GM21367 (cell line): ENCODE measurements at regions not wholly inside any gene's neighbourhood (a gene's known extent, or its start where the extent isn't known, plus 50 kb on each side); places are given as distances from the start of the nearest gene placed in this dataset.

Experiments
- ATAC-seq: cut with Tn5 transposase; IDR thresholded peaks from one replicate; pipeline ENCODE4 v1.9.1; 2021; ENCODE audit not compliant: unreplicated experiment

DNA sequence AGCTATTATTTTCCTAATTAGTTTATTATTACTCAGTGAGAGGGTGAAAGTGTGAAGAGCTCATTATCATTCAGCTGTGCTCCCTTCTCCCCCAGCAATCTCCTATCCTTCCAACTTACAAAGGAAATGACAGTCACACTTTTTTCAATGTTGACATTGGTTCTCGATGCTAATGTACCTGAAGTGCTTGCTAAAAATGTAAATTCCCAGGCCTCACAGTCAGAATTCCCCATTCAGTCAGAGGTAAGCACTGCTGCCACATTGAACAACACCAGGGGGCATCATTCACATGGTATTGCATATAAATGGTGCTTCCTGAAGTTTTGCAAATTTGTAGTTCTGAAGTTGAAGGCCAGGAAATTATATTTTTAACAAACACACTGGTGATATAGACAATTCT is 132.7 kb upstream of the FOXD3 start:
- no peak for ATAC-seq

DNA sequence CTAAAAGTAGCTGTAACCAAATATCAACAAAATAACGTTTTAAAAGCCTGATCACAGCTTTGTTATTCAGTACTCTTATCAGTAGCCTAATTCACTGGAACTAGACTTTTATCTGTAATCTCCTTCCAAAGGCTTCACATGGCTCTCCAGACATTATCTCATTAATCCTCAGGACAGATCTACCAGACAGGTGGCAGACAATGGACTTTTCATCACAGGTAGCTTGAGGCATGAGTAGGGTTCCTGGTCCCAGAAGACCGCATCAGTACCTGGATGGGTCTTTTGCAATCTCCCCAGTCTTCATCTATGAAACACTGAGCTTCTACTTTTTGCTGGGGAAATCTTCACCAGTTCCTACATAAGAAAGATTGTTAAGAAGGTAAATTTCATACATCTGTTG is 132.2 kb upstream of the FOXD3 start:
- ATAC-seq = no peak

DNA sequence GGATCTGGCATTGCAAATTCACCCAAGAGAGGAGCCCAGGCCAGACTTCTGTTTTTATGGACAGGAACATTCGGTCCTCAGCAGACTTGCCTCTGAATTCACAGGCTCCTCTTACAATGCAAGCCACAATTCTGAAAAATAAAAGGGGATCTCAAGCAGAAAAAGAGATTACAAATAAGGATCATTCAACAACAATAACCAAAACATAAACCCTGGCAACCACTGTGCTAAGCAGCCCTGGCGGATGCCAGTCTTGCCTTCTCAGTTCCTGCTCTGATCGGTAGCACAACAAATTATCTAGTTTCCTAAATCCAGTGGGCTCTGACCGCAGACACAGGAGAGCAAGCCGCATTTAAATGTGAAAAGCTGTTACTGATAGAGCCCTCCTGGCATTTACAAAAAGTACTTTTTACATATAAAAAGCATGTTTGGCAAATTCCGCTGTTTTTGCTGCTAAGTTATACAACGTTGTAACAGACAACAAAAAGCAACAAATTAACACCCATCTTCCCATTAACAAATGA is 123.4 kb upstream of the FOXD3 start:
- ATAC-seq = no peak

DNA sequence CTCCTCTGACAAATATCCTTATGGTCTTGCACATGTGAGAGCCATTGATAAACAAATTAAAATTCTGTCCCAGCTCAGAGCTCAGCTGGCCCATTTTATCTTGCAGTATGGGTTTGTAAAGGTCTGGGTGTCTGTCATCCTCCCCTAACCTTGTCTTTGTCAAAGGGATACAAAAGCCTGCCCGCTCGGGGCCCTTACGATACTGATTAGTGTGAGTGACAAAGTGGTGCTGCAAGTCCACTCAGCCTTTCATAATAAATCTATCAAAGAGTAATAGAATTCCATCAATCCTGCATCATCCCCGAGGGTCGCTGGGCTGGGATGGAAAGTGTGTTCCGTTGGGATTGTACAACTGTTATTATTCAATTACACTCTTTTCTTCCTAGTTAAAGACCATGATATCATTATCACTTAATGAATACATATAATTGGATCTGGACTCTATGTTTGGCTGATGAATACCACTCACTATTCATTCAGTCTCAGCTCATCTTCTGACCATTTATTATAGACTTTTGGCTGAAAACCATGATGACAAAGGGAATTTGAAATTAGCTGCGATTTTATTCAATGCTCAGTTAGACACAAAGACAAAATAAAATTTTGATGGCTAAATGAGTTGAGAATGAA is 122.5 kb upstream of the FOXD3 start:
- ATAC-seq = no peak

DNA sequence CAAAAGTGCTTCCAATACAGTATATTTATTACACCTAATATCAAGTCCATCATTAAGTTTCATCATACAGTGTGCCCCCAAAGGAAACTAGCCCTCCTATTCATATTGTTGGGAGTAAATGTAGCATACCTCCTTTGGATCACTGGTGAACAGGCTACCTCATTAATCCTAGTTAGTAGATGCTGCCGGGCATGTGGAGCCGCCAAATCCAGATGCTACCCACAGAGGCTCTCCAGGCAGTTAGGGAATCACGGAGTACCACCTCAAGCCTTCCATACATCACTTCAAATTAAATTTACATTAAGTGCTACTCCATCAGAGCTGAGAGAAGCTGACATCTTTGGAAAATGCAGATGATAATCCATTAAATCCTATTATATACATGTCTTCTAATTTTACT is 121.7 kb upstream of the FOXD3 start:
- no peak for ATAC-seq

DNA sequence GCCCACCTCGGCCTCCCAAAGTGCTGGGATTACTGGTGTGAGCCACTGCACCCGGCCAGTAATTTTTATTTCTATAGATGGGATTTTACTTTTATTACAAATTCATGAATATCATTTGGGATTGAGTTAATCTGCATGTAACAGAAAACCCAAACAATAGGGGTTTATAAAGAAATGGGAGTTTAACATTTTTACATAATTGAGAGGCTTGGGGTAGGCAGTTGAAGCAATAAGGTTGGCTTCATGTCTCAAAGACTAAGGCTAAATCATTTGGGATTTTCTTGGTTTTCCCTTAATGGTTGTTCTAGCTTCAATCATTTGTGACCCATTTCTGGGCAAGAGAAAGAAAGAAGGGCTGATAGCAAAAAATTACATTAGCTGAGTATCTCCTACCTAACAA is 118.7 kb upstream of the FOXD3 start:
- ATAC-seq = no peak

DNA sequence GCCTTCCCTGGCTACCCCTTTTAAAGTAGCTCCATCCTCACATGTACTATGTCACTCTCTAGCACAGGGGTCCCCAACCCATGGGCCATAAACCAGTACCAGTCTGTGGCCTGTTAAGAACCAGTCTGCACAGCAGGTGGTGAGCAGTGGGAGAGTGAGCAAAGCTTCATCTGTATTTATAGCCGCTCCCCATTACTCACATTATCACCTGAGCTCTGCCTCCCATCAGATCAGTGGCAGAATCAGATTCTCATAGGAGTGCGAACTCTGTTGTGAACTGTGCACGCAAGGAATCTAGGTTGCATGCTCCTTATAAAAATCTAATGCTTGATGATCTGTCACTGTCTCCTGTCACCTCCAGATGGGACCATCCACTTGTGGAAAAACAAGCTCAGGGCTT is 116.6 kb upstream of the FOXD3 start:
- ATAC-seq = no peak

DNA sequence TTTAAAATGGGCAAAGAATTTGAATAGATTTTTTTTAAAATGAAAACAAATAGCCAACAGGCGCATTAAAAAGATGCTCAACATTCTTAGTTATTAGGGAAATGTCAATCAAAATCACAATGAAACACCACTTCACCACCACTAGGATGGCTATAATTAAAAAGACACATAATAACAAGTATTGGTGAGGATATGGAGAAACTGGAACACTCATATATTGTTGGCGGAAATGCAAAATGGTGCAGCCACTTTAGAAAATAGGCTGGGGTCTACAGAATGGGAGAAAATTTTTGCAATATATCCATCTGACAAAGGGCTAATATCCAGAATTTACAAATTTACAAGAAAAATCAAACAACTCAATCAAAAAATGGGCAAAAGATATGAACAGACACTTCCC is 107.8 kb upstream of the FOXD3 start:
- no peak for ATAC-seq

DNA sequence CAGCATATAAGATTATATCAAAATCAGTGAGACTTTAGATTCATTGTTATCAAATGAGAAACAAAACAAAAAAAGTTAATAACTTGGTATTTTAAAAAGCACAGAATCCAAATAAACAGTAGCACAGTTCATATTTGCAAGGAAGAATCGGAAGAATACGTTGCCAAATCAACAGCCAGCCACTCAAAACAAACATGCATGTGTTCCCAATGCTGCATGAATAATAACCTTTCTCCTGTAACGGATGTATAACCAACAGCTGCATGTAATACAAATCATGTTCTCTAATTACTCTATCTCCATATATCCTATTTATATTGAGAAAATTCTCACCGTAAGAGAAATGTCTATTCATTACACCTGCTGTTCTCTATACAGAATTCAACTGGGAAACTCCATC is 98.9 kb upstream of the FOXD3 start:
- ATAC-seq = no peak

DNA sequence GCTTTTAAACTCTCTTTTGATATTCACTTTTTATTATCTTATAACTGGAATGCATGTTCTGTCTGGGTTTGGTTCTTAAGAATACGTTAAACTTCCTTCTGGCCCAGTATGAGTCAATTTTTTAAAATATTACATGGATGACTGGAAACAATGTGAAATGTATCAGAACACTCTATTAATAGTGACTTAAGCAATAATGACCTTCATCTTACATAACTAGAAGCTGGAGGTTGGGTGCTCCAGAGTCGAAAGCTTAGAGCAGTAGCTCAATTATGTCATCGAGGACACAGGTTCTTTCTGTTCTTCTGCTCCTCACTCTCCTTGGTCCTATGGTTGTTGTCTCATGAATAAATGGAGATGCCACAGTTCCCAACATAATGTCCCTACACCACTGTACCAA is 91.6 kb upstream of the FOXD3 start:
- ATAC-seq = no peak

DNA sequence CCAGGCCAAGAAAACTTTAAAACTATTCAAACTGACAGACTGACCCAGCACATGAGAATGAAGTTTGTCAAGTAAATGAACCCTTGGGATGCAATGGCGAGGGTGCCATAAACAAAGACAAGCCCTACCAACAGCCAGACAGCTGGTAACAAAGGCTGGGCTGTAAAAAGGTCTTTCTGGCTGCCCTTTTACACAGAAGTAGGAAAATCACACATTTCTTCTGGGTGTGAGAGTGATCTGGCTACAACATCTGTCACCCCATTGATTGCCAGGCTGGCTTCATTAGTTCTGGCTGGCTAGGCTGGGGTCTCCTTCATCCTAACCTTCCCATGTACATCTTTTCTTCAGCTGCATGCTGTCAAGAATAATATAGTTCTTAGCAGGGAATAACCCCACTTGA is 83.6 kb upstream of the FOXD3 start:
- ATAC-seq = no peak

DNA sequence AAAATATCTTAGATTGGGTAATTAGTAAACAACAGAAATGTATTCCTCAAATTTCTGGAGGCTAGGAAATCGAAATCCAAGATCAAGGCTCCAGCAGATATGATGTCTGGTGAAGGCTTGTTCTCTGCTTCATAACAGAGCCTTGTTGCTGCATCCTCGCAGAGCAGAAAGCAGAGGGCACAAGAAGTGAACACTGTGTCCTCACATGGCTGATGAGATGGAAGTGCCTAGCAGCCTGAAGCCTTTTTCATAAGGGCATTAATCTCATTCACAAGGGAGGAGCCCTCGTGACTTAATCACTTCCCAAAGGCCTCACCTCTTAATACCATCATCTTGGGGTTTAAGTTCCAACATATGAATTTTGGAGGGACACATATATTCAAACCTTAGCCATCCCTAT is 77.2 kb upstream of the FOXD3 start:
- ATAC-seq = no peak

DNA sequence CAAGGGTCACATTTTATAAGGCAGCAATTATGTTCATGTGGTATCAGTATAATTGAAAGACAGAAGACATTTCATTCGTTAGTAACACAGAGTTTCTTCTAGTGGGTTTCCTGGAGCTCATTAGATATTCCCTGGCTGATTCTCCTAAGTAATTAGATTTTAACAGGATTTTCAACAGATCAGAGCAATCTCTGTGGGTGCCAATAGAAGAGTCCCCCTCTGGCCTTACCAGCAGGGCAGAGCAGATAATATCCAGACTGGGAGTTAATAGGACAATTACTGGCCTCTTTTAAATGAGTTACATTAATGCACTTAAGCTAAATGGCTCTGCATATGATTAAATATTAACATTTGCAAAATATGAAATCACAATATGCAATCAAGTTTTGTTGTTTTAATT is 74.2 kb upstream of the FOXD3 start:
- ATAC-seq = no peak

DNA sequence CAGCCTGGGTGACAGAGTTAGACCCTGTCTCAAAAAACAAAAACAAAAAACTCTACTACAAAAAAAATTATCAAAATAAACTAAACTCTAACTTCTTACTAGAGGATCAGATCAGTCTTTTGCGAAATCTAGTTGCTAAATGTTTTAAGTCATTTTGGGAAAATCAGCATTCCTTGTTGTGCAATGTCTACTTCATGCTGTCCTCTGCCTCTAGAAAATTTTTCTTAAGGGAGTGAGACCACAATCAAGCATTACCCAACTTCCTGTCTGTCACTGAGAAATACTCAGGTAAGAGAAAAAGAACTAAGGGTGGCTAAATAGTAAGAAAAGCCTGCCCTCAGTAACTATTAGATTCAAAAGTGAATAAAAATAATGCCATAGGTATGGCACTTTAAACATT is 67.2 kb upstream of the FOXD3 start:
- no peak for ATAC-seq

DNA sequence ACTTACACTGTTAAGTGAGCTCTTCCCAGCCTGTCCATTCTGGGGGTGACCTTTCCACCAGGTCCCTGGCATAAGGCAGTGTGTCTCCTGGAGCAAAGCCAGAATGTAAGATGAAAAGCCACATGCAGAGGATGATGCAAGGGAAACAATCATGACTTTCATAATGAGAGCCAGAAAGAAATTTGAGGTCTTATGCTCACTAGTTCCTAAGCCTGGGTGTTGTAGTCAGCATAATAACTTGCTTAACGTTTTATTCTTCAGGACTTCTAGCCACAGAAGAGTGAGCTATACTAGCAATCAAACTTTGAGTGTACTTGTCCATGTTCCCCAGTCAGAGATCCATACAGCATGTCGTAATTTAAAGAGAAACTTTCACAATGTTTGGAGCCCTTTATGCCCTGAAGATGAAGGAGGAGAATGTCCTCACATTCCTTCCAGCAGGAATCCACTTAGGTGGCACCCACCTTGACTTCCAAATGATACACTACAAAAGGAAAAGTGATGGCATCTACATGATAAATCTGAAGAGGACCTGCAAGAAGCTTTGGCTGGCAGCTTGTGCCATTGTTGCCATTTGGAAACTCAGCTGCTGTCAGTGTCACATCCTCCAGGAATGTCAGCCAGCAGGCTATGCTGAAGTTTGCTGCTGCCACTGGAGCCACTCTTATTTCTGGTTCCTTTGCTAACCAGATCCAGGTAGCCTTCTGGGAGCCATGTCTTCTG is 60.5 kb upstream of the FOXD3 start:
- no peak for ATAC-seq

DNA sequence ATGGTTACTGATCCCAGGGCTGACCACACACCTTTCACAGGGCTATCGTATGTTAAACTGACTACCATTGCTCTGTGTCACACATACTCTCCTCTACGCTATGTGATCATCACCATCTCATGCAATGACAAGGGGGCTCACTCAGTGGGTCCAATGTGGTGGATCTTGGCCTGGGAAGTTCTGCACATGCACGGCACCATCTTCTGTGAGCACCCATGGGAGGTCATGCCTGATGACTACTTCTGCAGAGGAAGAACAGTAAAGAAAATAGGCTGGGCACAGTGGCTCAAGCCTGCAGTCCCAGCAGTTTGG is 60.0 kb upstream of the FOXD3 start:
- no peak for ATAC-seq

DNA sequence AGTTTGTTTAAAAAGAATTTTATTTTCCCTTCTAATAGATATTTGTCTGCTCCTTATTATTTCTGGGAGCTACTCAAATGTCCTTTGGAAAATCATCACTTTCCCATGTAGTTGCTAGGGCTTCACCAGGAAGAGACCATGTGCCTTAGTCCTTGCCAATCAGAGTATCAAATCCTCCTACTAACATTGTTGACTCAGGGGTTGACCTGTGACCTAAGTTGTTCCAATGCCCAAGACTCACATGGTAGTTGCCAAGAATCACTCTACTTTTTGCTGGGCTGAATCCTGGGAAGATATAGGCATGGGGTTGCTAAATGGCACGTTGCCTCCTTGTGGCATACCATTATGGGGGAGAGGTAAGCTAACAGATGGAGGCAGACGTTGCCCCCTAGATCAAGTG is 58.2 kb upstream of the FOXD3 start:
- no peak for ATAC-seq

DNA sequence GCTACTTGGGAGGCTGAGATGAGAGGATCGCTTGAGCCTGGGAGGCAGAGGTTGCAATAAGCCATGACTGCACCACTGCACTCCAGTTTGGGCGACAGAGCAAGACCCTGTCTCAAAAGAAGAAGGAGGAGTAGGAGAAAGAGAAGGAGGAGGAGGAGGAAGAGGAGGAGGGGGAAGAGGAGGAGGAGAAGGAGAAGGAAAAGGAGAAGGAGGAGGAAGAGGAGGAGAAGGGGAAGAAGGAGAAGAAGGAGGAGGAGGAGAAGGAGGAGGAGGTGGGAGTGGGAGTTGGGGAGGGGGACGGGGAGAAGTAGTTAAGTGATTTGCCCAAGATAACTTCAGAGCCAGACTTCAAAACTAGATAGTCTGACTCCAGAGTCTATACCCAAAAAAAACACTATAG is 55.5 kb upstream of the FOXD3 start:
- ATAC-seq = no peak

DNA sequence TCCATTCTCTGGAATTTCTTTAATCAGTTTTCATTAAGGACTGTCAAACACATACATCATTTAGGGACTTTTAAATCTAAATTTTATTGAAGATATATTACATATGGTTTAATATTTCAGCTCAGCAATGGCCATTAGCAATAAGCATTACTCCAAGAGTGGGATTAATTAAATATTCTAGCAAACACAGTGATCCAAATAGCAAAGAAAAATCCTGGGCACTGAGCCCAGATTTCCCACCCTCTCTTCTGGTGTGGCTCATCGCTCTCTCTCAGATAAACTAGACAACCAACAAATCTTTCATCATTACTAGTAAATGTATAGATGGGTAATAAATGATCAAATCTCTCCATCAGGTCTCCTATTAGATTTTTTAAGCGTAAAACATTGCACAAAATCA is 53.5 kb upstream of the FOXD3 start:
- no peak for ATAC-seq

DNA sequence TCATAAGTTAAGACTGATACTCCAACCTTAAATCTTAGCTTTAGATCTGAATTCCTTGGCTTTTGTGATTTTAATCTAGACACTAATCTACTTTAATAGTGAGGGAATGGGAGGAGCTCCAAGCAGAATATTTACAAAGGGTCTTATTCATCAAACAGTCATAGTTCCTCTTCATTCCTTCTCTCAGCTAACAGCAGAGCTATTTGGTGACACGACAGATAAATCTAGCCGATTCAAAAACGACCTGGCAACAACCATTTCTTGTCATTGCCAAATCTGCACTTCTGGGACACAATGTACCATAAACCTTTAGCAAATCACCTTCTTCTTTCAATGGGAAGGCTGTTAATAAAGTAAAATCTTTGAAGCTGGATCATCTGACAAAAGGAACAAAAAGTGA is 52.8 kb upstream of the FOXD3 start:
- no peak for ATAC-seq
